Body of pancreas (tissue), 4 donors: ENCODE measurements at regions not wholly inside any gene's neighbourhood (a gene's known extent, or its start where the extent isn't known, plus 50 kb on each side); places are given as distances from the start of the nearest gene placed in this dataset.

Experiments
- ATAC-seq: fragments of 150-250 bp; one replicate; pipeline ENCODE4 v1.9.1; 2016
- DNase-seq, 4 donors: peaks; one replicate each; pipeline ENCODE4 v3.0.0-alpha.2; 2019
- H3K27ac ChIP-seq, 4 donors: fragments of 200-600 bp; sonication (generic); 1 replicate in 3 of 4; 2 replicates in 1 of 4; pipeline versions ENCODE4 v1.5.1 to v1.6.1; 2016 to 2019; ENCODE audit warnings: mild to moderate bottlenecking in 1 of 4, mixed read lengths in 1 of 4, moderate library complexity in 1 of 4
- H3K27me3 ChIP-seq, 2 donors: fragments of 200-600 bp; sonication (generic); one replicate each; pipeline ENCODE4 v1.6.0; 2016; ENCODE audit warnings: mild to moderate bottlenecking in 1 of 2
- H3K36me3 ChIP-seq, 2 donors: fragments of 200-600 bp; sonication (generic); replicated peaks in 1 of 2; 2 replicates each; pipeline ENCODE4 v1.5.1; 2016; ENCODE audit warnings: low read depth in 2 of 2; ENCODE audit not compliant: insufficient read depth in 1 of 2
- H3K4me1 ChIP-seq: fragments of 200-600 bp; sonication (generic); one replicate; pipeline ENCODE4 v1.6.0; 2016
- H3K4me3 ChIP-seq, 2 donors: fragments of 200-600 bp; sonication (generic); 1 replicate in 1 of 2; 2 replicates in 1 of 2; pipeline ENCODE4 v1.5.1; 2016 to 2019
- H3K9me3 ChIP-seq, 3 donors: fragments of 200-600 bp; sonication (generic); 1 replicate in 2 of 3; 2 replicates in 1 of 3; pipeline ENCODE4 v1.5.1; 2016
- POLR2A ChIP-seq, 3 donors: fragments of 450-650 bp; IDR thresholded peaks; one replicate each; pipeline ENCODE4 v1.6.1; 2016; ENCODE audit warnings: antibody characterized with exemption in 3 of 3, mild to moderate bottlenecking in 2 of 3
- WGBS, 2 donors: methylation state at CpG; one replicate each; pipeline ENCODE4 v1.1.5; 2017; 5-methylcytosine and 5-hydroxymethylcytosine counted together
- intact Hi-C: fragments of 100-400 bp; cut with DNase I; formaldehyde crosslinking; loops from one replicate; pipeline ENCODE4 v1.15.1; 2023
- TF ChIP-seq, protein P1 (sequence below), 7 experiments: fragments of 450-650 bp in 4 of 7; fragments of 200-600 bp in 3 of 7; sonication (generic) in 3 of 7; IDR thresholded peaks; one replicate each; pipeline ENCODE4 v1.5.1; 2016 to 2019; ENCODE audit warnings: antibody characterized with exemption in 7 of 7

DNA sequence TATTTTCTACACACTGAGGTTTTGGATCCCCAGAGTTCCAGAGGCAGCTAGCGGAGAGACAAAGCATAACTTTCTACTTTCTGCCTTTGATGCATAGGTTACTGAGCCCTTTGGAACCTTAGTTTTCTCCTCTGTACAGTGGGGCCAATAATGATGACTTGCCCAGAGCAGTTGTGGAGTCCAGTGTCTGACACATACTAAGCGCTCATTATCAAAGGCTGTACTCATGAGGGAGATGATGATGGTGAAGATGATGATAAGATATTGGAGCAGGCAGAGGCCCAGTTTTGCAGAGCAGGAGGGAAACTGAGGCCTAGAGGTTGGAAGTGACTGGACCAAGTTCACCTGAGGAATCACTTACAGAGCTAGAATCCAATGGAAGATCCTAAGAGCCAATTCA is 458.0 kb downstream of the MIAT start:
- Histone ChIP-seq H3K27me3 (no peaks in the 10 kb centered on the region), H3K27ac (peak overlapping the region; percentile 8 to 83 (median 65)), H3K36me3 (no peaks in the 10 kb centered on the region), H3K9me3 (no peaks in the 10 kb centered on the region), H3K4me1 (peaks cover 34% of the 10 kb centered on the region), H3K4me3 (no peak overlapping the region)
- intact Hi-C loops = no loop called here
- no peak for ATAC-seq
- no peak for DNase-seq
- TF ChIP-seq, protein P1, sequence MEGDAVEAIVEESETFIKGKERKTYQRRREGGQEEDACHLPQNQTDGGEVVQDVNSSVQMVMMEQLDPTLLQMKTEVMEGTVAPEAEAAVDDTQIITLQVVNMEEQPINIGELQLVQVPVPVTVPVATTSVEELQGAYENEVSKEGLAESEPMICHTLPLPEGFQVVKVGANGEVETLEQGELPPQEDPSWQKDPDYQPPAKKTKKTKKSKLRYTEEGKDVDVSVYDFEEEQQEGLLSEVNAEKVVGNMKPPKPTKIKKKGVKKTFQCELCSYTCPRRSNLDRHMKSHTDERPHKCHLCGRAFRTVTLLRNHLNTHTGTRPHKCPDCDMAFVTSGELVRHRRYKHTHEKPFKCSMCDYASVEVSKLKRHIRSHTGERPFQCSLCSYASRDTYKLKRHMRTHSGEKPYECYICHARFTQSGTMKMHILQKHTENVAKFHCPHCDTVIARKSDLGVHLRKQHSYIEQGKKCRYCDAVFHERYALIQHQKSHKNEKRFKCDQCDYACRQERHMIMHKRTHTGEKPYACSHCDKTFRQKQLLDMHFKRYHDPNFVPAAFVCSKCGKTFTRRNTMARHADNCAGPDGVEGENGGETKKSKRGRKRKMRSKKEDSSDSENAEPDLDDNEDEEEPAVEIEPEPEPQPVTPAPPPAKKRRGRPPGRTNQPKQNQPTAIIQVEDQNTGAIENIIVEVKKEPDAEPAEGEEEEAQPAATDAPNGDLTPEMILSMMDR (IDR thresholded peaks at IDR 0.05) = no peak
- no peak for TF ChIP-seq POLR2A (IDR thresholded peaks at IDR 0.05)
- whole genome bisulfite sequencing, 2 donors = 79 to 86% methylated on average over 2 of the region's 2 CpGs

DNA sequence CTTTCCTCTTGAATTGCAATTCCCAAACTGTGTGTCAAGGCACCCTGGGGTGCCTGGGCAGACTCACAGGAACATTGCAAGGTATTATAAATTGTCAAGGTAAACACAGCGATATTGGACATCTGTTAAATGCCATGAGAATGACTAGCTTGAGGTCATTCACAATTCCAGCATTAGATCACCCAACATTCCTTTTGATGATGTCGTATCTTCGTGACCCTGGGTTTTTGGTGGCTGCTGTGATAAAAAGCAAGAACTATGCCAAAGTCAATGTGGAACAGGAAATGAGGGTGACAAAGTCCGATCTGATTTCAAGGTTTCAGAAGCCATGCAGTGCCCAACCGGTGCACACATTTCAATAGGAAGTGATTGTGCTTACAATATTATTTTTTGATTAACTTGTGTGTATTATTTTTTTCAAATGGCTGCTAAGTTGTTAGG is 458.4 kb downstream of the MIAT start:
- TF ChIP-seq POLR2A (IDR thresholded peaks at IDR 0.05) = no peak
- TF ChIP-seq, protein P1 (IDR thresholded peaks at IDR 0.05) = peak in 1 of 7 experiments; percentile 3
- no peaks in the 10 kb centered on the region for H3K9me3 ChIP-seq
- peak; percentile 87 for ATAC-seq
- intact Hi-C loops = no loop called here
- H3K4me3 ChIP-seq = no peak overlapping the region
- 10 to 17% methylated on average over 5 of the region's 5 CpGs for WGBS, 2 donors
- H3K27ac ChIP-seq = peak overlapping the region; percentile 8 to 83 (median 65)
- H3K27me3 ChIP-seq = no peaks in the 10 kb centered on the region
- no peaks in the 10 kb centered on the region for H3K36me3 ChIP-seq
- peak; percentile 60 to 84 (median 63) for DNase-seq
- H3K4me1 ChIP-seq = peaks cover 32% of the 10 kb centered on the region

DNA sequence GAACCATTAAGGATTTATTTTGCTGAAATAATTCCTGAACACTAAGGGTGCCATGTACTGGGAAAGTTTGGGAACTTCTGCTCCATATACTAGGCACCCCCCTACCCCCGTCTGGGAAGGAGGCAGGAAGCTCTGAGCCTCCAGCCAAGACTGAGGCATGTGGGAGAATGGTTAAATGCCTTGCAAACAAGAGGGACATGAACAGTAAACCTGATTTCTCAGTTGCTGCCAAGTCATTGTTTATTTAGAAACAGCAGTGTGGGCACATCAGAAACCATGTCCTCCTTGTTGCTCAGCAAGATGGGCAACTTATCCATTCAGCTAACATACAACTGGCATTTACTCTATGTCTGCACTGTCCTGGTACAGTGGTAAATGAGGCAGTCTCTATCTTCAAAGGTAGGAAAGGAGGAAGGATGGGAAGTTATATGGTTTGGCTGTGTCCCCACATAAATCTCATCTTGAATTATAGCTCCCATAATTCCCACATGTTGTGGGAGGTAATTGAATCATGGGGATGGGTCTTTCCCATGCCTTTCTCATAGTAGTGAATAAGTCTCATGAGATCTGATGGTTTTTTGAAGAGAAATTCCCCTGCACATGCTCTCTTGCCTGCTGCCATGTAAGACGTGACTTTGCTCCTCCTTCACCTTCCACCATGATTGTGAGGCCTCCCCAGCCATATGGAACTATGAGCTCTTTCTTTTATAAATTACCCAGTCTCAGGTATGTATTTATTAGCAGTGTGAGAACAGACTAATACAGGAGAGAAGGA is 459.1 kb downstream of the MIAT start:
- 43 to 44% methylated on average over 2 of the region's 2 CpGs for WGBS, 2 donors
- TF ChIP-seq, protein P1 (IDR thresholded peaks at IDR 0.05) = no peak
- TF ChIP-seq POLR2A (IDR thresholded peaks at IDR 0.05) = no peak
- DNase-seq = no peak
- intact Hi-C loops = no loop called here
- peak; percentile 22 for ATAC-seq
- H3K9me3 ChIP-seq = no peaks in the 10 kb centered on the region
- H3K27me3 ChIP-seq = no peaks in the 10 kb centered on the region
- peak overlapping the region; percentile 52 to 83 (median 65) for H3K27ac ChIP-seq
- no peaks in the 10 kb centered on the region for H3K36me3 ChIP-seq
- H3K4me3 ChIP-seq = no peak overlapping the region
- peaks cover 26% of the 10 kb centered on the region for H3K4me1 ChIP-seq

DNA sequence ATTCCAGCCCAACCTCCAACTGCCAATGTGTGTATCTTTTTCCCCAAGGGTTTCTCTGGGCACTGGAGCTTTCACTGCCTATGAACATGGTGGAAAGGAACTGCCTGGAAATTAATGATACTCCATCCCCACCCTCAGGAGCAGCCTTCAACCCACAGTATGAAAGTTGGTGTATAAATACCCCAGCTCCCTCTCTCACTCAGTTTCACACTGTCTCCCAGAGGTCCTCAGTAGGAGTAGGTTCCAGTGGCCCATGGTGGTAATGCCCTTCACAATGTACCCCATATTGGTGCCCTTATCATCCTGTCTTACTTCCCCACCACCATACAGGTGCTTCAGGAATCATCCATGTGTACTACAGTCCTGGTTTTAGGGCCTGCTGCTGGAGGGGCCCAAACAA is 462.6 kb downstream of the MIAT start:
- no peak overlapping the region for H3K4me3 ChIP-seq
- TF ChIP-seq, protein P1 (IDR thresholded peaks at IDR 0.05) = no peak
- no peak for TF ChIP-seq POLR2A (IDR thresholded peaks at IDR 0.05)
- no peaks in the 10 kb centered on the region for H3K27me3 ChIP-seq
- DNase-seq = no peak
- no peaks in the 10 kb centered on the region for H3K9me3 ChIP-seq
- no peak for ATAC-seq
- H3K4me1 ChIP-seq = peaks cover 18% of the 10 kb centered on the region
- H3K36me3 ChIP-seq = no peaks in the 10 kb centered on the region
- no peak overlapping the region for H3K27ac ChIP-seq
- intact Hi-C loops = no loop called here

DNA sequence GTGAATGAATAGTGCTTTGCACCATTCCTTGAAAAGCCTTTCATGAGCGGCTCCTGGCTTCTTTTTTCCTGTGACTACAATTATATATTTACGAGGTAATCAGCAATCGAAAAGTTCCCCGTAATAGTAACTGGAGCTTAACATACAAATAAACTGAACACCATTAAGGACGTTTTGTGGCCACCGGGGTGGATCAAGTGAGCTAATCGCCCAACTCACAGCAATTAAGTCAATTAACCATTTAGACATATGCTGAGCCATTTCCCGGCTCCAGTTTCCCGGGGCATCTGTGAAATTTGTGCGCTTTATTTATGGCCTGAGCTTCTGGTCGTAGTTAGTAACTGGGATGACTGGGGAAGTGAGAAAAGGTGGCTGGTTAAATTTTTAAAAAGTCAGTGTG is 465.2 kb downstream of the MIAT start:
- WGBS, 2 donors = 78 to 79% methylated on average over 11 of the region's 11 CpGs
- intact Hi-C loops = no loop called here
- TF ChIP-seq, protein P1 (IDR thresholded peaks at IDR 0.05) = no peak
- TF ChIP-seq POLR2A (IDR thresholded peaks at IDR 0.05) = no peak
- no peak overlapping the region for H3K27ac ChIP-seq
- H3K4me3 ChIP-seq = no peak overlapping the region
- no peaks in the 10 kb centered on the region for H3K36me3 ChIP-seq
- ATAC-seq (no peak), DNase-seq (no peak)
- no peaks in the 10 kb centered on the region for H3K27me3 ChIP-seq
- H3K4me1 ChIP-seq = no peaks in the 10 kb centered on the region
- no peaks in the 10 kb centered on the region for H3K9me3 ChIP-seq
